HG02938 (cell line): ENCODE measurements at regions not wholly inside any gene's neighbourhood (a gene's known extent, or its start where the extent isn't known, plus 50 kb on each side); places are given as distances from the start of the nearest gene placed in this dataset.

Experiments
- ATAC-seq: cut with Tn5 transposase; IDR thresholded peaks from one replicate; pipeline ENCODE4 v1.9.1; 2021; ENCODE audit warnings: mild to moderate bottlenecking, moderate library complexity; ENCODE audit not compliant: unreplicated experiment

DNA sequence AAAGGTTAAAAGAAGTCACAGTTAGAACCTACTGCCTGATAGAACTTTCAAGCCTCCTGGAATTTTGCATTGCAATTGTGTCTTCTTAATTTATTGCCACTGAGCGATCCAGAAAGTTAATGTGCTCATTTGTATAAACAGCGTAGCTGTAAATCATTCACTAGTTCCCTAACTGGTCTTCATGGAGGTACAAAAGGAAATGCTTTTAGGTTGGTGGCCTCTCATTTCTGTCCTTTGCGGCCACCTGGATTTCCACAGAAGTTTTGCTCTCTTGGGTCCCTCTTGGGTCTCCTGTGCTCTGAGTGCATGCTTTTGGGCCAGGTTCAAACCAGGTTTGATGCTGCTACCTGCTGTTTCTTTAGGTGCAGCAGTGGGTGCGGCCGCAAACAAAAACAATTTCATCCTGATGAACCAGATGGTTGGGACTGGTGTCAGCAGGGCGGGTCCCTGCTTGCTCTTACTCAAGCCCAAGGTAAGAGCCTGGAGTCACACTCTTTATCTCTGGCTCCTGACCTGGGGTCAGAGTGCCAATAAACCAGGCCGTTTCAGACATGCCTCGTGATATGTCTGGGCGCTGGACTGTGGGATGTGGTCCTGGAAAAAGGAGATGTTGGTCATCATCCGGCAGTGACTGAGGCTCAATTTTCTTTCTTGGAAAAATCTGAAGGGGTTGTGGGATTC lies 270.1 kb downstream of the PTTG2 start:
- ATAC-seq, result no peak

DNA sequence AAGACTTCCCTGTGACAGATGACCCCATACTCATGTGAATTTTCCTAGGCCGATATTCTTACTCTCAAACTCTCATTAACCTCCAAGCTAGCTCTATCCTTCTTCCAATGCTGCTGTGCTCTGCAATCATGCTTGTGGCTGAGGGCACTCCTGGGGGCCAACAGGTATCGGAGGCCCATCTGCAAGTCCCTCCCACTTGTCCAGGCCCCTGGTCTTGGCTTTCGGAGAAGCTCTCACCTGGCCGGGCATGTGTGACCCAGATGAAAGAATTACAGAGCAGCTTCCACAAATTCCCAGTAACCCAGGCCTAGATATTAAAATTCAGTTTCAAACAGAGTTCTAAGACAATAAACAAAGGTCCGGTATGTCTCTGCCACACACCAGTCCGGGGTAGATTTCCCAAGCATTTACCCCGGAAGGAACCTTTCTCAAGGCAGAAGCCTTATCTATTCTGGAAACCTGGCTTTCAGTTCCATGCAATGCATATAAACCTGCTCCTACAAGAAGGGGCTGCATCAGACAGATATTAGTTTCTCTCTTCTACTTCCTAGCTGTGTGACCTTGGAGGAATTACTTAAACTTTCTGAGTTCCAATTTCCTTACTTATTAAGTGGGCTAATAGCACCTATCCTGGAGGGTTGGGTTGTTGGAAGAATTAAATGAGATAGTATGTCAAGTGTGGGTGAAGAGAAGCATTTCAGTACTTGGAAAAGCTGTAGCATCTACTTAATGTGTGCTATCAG lies 270.8 kb downstream of the PTTG2 start:
- no peak for ATAC-seq

DNA sequence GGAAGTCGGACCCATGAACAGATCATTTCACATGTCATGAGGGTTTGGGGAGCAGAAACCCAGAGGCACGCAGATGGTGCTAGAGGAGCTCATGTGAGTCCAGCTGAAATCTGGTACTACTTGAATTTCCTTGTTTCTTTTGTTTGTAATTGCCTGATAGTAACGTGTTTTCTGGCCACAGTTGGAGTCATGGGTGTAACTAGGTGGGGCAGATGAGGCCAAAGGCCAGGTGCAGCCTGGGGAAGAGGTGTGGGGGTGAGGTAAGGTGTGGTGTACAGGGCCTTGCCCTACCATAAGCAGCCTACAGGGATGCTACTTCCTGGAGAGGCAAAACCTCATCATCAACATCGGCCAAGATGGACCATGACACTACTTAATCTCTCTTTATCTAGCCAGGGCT lies 271.4 kb downstream of the PTTG2 start:
- no peak for ATAC-seq

DNA sequence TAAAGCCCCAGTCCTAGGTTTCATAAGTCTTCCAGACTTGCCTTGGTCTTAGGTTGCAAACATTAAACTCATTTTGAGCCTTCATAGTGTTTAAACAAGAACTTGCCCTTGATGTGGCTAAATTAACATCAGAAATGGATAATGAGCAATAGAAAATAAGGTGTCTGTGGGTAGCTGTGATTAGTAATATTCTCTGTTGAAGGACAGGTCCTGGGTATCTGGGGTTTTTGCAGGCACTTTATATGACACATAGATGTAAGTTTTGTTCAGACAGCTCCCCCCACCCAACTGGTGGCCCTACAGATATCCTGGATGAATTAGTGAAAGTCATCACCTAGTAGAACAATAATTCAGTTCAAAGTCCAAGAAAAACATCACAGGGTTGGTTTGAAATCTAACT lies 272.5 kb downstream of the PTTG2 start:
- no peak for ATAC-seq

DNA sequence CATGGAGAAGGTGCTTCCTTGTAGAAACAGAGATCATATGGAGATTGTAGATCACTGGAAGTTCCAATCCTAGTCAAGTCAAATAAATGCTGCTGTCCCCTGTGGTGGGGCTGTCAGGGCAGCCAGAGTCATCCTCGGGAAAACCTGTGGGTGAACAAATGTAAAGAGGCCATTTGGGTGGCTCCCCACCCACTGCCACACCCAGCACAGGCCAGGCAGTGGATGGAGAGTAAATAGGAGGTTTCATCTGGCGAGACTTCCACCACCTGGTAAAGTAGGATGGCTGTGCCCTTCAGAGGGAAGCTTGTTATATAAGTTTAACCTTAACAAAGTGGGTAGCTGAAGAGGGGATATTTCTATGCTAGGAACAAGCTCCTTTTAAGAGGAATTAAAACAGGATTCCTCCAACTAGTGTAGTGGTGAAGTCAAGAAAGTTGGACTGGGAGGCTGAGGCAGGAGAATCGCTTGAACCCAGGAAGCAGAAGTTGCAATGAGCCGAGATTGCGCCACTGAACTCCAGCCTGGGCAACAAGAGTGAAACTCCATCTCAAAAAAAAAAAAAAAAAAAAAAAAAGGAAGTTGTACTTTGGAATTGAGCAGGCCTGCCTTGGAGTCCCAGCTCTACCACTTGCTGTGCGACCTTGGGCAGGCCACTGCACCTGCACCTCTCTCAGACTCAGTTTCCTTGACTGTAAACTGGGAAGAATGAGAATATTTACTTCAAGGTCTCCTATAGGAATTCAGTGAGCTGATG lies 273.7 kb downstream of the PTTG2 start:
- no peak for ATAC-seq

DNA sequence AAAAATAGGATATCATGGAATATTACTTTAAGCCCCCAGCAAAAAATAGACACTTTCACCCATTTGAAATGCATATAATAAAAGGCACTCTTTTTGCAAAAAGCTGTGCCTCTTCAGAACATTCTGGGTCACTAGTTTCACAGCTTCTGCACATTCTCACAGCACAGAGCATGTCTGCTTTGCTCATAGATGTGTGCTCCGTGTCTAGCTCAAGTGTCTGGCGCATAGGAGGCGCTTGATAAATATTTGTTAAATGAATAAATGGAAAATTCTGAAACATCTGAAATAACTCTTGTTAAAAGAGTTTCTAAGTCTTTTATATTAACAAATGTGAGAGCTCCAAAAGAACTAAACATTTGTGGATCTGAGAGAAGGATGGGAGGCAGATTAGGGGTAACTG lies 275.2 kb downstream of the PTTG2 start:
- no peak for ATAC-seq

DNA sequence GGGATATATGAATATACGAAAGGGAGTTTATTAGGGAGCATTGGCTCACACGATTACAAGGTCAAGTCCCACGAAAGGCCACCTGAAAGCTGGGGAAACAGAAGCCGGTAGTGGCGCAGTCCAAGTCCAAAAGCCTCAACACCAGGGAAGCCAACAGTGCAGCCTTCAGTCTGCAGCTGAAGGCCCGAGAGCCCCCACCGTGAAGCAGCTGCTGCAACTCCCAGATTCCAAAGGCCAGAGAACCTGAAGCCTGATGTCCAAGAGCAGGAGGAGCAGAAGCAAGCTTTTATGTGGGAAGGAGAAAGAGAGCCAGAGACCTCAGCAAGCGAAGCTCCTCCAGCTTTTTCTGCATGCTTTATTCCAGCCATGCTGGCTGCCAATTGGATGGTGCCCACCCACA lies 275.8 kb downstream of the PTTG2 start:
- no peak for ATAC-seq

DNA sequence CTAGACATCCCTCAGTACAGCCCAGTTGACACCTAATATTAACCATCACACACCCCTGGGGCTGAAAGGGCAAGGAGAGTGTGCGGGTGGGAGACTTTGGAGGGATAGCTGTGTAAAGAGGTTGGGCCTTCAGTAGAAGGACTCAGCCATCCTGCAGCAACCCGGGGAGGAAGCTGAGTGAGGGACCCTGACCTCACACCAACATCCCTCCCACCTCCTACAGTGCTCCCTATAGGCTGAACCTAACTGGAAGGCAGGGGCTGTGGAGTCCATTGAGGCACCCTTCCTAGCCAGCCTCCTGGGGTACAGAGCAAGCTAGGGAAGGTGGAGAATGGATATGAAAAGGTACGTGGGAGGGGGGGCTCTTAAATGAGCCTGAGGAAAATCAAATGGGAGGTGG lies 276.3 kb downstream of the PTTG2 start:
- ATAC-seq, result no peak

DNA sequence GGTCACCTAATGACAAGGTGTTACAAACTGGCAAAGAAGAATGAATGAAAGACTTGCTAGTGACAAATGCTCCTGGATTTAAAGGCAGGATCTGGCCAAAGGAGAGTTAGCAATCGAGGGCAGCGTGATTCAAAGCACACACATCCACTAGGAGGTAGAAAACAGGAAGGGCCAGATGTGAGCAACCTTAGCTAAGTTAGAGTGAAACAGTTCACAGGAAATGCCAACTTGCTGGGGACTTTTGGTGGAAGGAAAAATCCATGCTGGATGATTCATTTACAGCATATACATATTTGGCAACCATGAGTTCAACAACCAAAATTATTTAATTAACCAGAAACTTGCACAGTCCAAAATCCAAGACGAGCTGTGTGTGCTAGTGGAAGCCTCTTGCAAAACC lies 276.9 kb downstream of the PTTG2 start:
- ATAC-seq, result no peak

DNA sequence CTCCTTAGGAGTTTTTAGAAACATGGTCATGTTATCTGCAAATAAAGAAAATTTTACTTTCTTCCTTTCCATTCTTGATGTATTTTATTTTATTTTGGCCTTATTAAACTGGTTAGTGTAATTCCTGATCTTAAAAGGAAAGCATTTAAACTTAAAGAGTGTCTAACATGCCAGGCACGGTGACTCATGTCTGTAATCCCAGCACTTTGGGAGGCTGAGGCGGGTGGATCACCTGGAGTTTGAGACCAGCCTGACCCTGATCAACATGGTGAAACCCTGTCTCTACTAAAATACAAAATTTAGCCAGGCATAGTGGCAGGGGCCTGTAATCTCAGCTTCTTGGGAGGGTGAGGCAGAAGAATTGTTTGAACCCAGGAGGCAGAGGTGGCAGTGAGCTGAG lies 281.3 kb downstream of the PTTG2 start:
- no peak for ATAC-seq

DNA sequence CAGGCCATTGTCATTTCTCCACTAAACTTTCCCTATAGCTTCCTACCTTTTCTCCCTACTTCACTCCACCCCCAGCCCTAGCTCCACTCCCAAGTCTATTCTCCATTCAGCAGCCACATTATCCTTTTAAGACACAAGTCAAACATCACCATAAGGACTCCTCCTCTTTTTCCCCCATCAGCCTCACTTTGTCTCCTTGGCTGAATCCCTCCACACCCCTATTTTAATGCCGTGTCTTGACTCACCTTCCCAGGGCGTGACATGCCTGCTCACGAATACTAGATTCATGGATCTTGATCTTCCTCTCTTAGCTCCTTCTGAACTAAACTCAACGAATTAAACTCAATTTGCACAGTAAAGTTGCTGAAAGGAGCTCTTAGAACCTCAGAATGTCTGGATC lies 281.9 kb downstream of the PTTG2 start:
- no peak for ATAC-seq

DNA sequence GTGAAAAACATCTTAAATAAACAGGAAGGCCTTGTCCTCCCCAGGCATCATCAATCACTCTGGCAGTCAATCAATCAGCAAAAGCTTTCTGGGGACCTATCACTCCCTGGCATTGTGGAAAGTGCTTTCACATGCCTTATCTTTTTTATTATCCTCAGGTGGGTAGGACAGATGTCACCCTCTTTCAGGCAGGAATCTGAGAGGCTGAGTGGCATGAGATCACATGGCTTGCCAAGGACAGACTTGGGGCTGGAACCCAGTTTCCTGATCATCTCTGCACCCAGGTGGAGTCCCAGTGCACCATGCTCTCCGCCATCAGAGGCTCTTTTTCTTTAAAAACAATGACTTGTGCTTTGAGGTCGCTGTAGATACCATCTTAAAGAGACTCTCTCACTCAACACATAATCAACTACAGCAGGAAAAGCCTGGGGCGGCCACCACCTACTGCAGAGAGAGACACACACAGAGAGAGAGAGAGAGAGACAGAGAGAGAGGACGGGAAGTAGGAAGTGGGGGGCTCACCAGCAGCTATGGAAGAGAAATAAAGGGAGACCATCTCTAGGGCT lies 282.7 kb downstream of the PTTG2 start:
- no peak for ATAC-seq

DNA sequence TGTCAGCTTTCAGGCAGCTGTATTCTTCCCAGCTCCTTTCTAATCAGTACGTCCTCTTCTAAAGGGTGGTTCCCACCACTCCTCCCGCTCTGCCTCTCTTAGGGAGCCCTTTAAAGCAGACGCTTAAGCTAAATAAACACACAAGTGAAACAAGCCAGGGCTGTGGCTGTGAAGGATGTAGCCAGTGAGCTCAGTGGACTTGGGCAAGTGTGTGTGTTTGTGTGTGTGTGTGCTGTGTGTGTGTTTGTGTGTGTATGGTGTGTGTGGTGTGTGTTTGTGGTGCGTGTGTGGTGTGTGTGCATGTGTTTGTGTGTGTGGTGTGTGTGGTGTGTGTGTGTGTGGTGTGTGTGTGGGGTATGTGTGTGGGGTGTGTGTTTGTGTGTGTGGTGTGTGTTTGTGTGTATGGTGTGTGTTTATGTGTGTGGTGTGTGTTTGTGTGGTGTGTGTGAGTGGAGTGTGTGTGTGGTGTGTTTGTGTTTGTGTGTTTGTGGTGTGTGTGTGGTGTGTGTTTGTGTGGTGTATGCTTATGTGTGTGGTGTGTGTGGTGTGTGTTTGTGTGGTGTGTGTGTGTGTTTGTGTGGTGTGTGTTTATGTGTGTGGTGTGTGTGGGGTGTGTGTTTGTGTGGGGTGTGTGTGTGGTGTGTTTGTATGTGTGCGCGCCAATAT lies 283.3 kb downstream of the PTTG2 start:
- no peak for ATAC-seq

DNA sequence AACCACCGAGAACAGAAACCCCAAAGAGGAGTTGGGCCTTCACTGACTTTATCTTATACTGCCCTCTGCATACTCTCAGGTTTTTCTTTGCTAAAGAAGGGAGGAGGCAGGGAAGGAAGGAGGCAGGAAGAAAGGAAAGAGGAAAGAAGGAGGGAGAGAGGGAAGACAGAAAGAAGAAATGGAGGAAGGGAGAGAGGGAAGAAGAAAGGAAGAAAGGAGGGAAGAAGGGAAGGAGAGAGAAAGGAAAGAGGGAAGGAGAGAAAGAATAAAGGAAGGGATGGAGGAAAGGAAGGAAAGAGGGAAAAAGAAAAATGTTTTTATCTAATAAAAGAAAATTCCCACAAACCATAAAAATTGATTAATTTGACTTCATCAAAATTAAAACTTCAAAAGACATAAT lies 294.6 kb downstream of the PTTG2 start:
- no peak for ATAC-seq

DNA sequence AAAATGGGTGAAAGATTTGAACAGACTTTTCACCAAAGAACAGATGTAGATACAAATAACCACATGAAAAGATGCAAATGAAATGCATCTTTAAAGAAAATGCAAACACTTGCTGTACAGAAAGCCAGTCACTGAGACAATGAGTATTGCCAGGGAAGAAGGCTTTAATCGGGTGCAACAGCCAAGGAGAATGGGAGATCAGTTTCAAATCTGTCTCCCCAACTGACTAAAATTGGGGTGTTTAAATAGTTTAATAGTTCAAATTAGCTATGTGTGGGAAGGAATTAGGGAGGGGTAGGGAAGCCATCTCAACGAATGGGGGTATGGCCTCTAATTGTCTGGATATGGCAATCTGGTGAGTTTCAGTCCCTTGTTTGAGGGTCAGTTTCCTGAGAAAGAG lies 295.4 kb downstream of the PTTG2 start:
- no peak for ATAC-seq

DNA sequence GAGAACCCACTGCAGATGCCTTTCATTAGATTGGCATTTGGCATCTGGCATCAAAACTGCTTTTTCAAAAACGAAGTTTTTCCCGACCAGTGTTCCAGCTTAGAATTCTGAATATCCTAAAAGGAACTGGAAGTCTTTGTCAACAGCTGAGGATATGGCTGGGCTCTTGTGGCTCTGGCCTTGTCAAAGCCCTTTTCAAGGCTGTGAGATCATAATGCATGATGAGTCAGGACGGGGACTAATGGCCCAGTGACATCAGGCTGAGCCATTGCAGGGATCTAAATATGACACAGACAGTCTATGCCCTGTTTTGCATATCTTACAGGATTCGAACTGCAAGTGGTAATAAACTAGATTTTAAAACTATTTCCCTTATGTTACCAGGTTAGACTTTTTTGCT lies 306.4 kb downstream of the PTTG2 start:
- ATAC-seq, result no peak

DNA sequence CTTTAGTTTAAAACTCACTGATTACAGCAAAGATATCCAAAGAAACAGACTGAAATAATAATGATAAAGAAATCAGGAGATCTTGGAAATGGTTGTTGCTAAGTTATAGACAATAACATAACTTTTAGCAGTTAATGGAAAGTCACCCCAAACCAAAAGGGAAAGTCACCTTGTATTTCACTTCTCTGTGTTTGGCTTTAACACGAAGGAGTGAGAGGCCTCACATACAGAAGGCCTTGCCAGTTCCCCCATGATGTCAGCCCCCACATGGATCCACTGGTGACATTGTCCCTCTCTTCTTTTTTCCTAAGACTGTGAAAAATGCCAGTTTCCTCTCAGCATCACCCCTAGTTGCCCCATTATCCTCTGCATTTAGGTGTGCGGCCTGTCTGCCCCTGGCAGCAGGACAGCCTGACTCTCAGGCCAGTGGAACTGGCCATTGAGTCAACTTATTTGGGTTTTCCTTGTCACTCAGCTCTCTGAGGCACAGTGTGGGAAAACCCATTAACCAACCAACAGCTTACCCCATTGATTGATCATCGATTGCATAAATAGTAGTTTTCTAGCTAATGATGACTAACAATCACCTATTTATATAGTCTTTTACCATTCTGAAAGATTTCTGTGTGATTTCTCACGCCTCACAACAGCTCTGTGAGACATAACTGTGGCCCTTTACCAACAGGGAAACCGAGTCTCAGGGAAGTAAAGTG lies 308.1 kb downstream of the PTTG2 start:
- no peak for ATAC-seq

DNA sequence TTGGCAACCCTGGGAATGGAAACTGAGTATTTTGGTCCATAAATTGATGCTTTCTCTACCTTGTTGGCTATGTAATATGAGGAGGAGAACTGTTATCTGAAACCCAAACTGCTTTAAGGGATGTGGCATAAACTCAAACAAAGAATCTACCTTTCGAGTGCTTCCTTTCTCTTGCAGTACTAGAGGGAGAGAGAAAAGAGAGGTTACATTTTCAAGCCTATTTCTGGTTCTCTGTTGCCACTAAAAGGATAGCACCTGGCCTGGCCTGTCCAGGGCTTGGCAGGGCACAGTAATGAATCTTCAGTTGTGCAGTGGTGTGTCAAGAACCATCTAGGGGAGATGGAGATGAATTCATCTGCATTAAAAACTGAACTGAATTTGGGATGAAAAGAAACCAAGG lies 308.6 kb downstream of the PTTG2 start:
- ATAC-seq, result no peak

DNA sequence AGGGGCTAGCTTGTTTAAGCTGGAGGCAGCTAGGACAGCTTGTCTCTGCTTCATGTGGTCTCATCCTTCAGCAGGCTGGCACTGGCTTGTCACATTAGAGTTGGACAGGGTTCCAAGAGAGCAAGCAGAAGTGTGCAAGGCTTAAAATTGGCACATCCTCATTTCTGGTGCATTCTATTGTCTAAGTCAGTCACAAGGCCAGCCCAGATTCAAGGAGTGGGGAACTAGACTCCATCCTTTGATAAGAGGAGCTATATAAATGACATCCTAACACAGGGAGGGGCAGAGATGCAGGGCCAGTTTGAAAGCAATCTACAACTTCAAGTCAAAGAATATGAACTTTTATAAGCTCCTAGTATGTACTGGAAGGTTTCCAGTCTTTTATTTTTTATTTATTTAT lies 313.2 kb downstream of the PTTG2 start:
- ATAC-seq, result no peak

DNA sequence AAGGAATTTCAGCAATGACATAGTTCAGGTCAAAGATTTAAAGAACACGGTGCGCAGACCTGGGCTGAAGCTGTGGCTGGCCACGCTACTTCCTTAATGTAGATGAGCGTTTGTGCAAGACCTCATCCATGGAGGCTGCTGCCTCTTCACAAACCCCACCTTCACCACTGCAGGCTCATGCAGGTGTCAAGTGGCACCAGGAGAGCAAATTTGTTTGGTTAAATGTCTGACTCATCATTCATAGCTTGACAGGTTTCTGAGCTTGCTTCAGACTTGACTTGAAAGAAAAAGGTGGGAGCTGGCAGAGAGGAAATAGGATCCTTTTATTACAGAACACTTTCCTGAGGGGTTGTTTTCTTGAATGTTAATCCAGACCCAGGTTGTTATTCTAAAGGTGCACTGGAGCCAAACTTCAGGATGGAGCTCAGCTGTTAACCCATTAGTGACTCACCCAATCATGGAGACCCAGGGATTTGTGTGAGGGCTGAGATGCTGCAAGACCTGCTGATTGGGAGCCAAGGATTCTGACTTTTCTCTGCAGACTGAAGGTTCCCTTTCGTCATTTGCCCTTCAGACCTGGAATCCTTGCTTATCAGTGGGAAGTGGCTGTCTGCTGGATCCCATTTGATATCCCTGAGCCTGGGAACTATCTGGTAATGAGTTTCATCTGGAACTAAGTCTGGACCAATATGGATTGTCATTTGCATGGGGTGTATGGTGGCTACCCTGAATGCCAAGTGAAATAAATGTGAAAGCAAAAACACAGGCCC lies 315.3 kb downstream of the PTTG2 start:
- no peak for ATAC-seq
